ENCODE measurements at regions not wholly inside any gene's neighbourhood (a gene's known extent, or its start where the extent isn't known, plus 50 kb on each side); places are given as distances from the start of the nearest gene placed in this dataset.

- no peak for DNase-seq (ENCODE audit: low read depth in 2 of 2)
Measured at GRCh38 chr16:6066652-6067051, 969.1 kb upstream of the EEF2KMT start.

- DNase-seq (ENCODE audit: low read depth in 2 of 2) = no peak
Measured at GRCh38 chr16:6063526-6063925, 965.9 kb upstream of the EEF2KMT start.

GRCh38 chr16:6059671-6060070 is 962.1 kb upstream of the EEF2KMT start:
- DNase-seq (ENCODE audit: low read depth in 2 of 2) = no peak

- no peak for DNase-seq (ENCODE audit: low read depth in 2 of 2)
Measured at GRCh38 chr16:6057821-6058220, 960.2 kb upstream of the EEF2KMT start.

GRCh38 chr16:6048017-6048416 is 950.4 kb upstream of the EEF2KMT start:
- DNase-seq (ENCODE audit: low read depth in 2 of 2) = no peak

- DNase-seq (ENCODE audit: low read depth in 2 of 2) = no peak
Measured at GRCh38 chr16:6047325-6047724, 949.7 kb upstream of the EEF2KMT start.

- DNase-seq (ENCODE audit: low read depth in 2 of 2) = no peak
Measured at GRCh38 chr16:6038941-6039645, 941.5 kb upstream of the EEF2KMT start.

GRCh38 chr16:6035161-6035560 is 937.6 kb upstream of the EEF2KMT start:
- no peak for DNase-seq (ENCODE audit: low read depth in 2 of 2)

GRCh38 chr16:6034511-6034910 is 936.9 kb upstream of the EEF2KMT start:
- DNase-seq (ENCODE audit: low read depth in 2 of 2) = no peak

GRCh38 chr16:6032438-6032837 is 934.8 kb upstream of the EEF2KMT start:
- no peak for DNase-seq (ENCODE audit: low read depth in 2 of 2)

- DNase-seq (ENCODE audit: low read depth in 2 of 2) = no peak
Measured at GRCh38 chr16:6031567-6031966, 934.0 kb upstream of the EEF2KMT start.

GRCh38 chr16:6031102-6031501 is 933.5 kb upstream of the EEF2KMT start:
- no peak for DNase-seq (ENCODE audit: low read depth in 2 of 2)

GRCh38 chr16:6027733-6028132 is 930.1 kb upstream of the EEF2KMT start:
- DNase-seq (ENCODE audit: low read depth in 2 of 2) = no peak

- no peak for DNase-seq (ENCODE audit: low read depth in 2 of 2)
Measured at GRCh38 chr16:6023449-6023848, 925.9 kb upstream of the EEF2KMT start.

GRCh38 chr16:6021276-6021943 is 923.8 kb upstream of the EEF2KMT start:
- no peak for DNase-seq (ENCODE audit: low read depth in 2 of 2)

- DNase-seq (ENCODE audit: low read depth in 2 of 2) = no peak
Measured at GRCh38 chr16:6020162-6020985, 922.8 kb upstream of the EEF2KMT start.

- DNase-seq (ENCODE audit: low read depth in 2 of 2) = no peak
Measured at GRCh38 chr16:6019490-6019991, 921.9 kb upstream of the EEF2KMT start.

- no peak for DNase-seq (ENCODE audit: low read depth in 2 of 2)
Measured at GRCh38 chr16:6018848-6019489, 921.4 kb upstream of the EEF2KMT start.

GRCh38 chr16:6016530-6017184 is 919.1 kb upstream of the EEF2KMT start:
- no peak for DNase-seq (ENCODE audit: low read depth in 2 of 2)

- DNase-seq (ENCODE audit: low read depth in 2 of 2) = no peak
Measured at GRCh38 chr16:6012716-6013115, 915.1 kb upstream of the EEF2KMT start.

- DNase-seq (ENCODE audit: low read depth in 2 of 2) = no peak
Measured at GRCh38 chr16:6009151-6009550, 911.6 kb upstream of the EEF2KMT start.
